Vagina (tissue), 2 donors: ENCODE measurements at regions not wholly inside any gene's neighbourhood (a gene's known extent, or its start where the extent isn't known, plus 50 kb on each side); places are given as distances from the start of the nearest gene placed in this dataset.

Experiments used
- POLR2AphosphoS5 ChIP-seq, 2 donors: sonication (generic); formaldehyde crosslinking; IDR thresholded peaks; one replicate each; pipeline ENCODE4 v1.9.0; 2017; ENCODE audit warnings: antibody characterized with exemption in 2 of 2, mild to moderate bottlenecking in 2 of 2, low read depth in 1 of 2; ENCODE audit not compliant: insufficient read depth in 1 of 2
- TF ChIP-seq, protein P1 (sequence below), 3 experiments: fragments of 450-650 bp in 2 of 3; fragments of 200-600 bp in 1 of 3; sonication (generic) in 1 of 3; IDR thresholded peaks; one replicate each; pipeline ENCODE4 v1.5.1; 2017 to 2019; ENCODE audit warnings: antibody characterized with exemption in 3 of 3, mild to moderate bottlenecking in 2 of 3, moderate library complexity in 2 of 3

DNA sequence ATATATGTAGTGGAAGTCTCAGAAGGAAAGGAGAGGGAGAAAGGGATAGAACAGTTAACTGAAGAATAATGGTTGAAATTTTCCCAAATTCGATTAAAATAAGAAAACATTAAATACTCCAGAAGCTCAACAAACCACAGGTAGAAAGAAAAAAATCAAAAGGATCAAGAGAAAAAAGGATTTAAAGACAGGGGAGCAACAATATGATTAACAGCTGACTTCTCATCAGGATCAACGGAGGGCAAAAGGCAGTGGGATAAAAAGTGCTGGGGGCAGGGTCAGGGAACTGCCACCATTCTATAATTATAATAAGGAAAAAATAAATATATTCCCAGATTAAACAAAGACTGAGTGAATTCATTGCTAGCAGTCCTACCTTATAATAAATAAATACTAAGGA, 55.3 kb downstream of the CDKN2C start:
- no peak for TF ChIP-seq POLR2AphosphoS5 (IDR thresholded peaks at IDR 0.05; ENCODE audit: insufficient read depth in 1 of 2, low read depth in 1 of 2)
- TF ChIP-seq, protein P1, sequence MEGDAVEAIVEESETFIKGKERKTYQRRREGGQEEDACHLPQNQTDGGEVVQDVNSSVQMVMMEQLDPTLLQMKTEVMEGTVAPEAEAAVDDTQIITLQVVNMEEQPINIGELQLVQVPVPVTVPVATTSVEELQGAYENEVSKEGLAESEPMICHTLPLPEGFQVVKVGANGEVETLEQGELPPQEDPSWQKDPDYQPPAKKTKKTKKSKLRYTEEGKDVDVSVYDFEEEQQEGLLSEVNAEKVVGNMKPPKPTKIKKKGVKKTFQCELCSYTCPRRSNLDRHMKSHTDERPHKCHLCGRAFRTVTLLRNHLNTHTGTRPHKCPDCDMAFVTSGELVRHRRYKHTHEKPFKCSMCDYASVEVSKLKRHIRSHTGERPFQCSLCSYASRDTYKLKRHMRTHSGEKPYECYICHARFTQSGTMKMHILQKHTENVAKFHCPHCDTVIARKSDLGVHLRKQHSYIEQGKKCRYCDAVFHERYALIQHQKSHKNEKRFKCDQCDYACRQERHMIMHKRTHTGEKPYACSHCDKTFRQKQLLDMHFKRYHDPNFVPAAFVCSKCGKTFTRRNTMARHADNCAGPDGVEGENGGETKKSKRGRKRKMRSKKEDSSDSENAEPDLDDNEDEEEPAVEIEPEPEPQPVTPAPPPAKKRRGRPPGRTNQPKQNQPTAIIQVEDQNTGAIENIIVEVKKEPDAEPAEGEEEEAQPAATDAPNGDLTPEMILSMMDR (IDR thresholded peaks at IDR 0.05) = no peak
